ENCODE measurements at regions not wholly inside any gene's neighbourhood (a gene's known extent, or its start where the extent isn't known, plus 50 kb on each side); places are given as distances from the start of the nearest gene placed in this dataset.

- no peak for TF ChIP-seq CTCF (IDR thresholded peaks at IDR 0.05; ENCODE audit: borderline replicate concordance, extremely low read depth, low read length, poor library complexity, severe bottlenecking)
- no peak for TF ChIP-seq EZH2 (IDR thresholded peaks at IDR 0.05; ENCODE audit: borderline replicate concordance, low read depth, low read length, severe bottlenecking)
Measured at GRCh38 chr4:111136967-111137366, 514.1 kb upstream of the PITX2 start.

Measured in DND-41 (cell line).